OCI-LY1 (cell line): ENCODE measurements at regions not wholly inside any gene's neighbourhood (a gene's known extent, or its start where the extent isn't known, plus 50 kb on each side); places are given as distances from the start of the nearest gene placed in this dataset.

ENCODE experiments used
- H2AFZ ChIP-seq: fragments of 200-600 bp; sonication (generic), shearing (Covaris generic); 2 replicates; pipeline ENCODE4 v1.6.0; 2014; ENCODE audit warnings: antibody characterized with exemption, mild to moderate bottlenecking, low read length
- H3F3A ChIP-seq: fragments of 200-600 bp; sonication (generic), shearing (Covaris generic); 2 replicates; pipeline ENCODE4 v1.6.0; 2014; ENCODE audit warnings: mild to moderate bottlenecking, antibody characterized with exemption, low read length, moderate library complexity; ENCODE audit not compliant: insufficient read depth
- H3K27ac ChIP-seq: fragments of 200-600 bp; sonication (generic); 2 replicates; pipeline ENCODE4 v1.5.1; 2014; ENCODE audit warnings: low read length, mixed run types, mild to moderate bottlenecking, low read depth; ENCODE audit not compliant: poor library complexity, severe bottlenecking
- H3K27me3 ChIP-seq: fragments of 200-600 bp; sonication (generic); 2 replicates; pipeline ENCODE4 v1.6.0; 2014; ENCODE audit warnings: antibody characterized with exemption, mild to moderate bottlenecking, low read length, moderate library complexity; ENCODE audit not compliant: insufficient read depth
- H3K36me3 ChIP-seq: fragments of 200-600 bp; sonication (generic); 2 replicates; pipeline ENCODE4 v1.6.1; 2014; ENCODE audit warnings: mild to moderate bottlenecking, antibody characterized with exemption, low read length, moderate library complexity, mixed read lengths; ENCODE audit not compliant: insufficient read depth
- H3K4me1 ChIP-seq: fragments of 200-600 bp; sonication (generic); 2 replicates; pipeline ENCODE4 v1.5.1; 2014; ENCODE audit warnings: mild to moderate bottlenecking, low read length, moderate library complexity; ENCODE audit not compliant: insufficient read depth, severe bottlenecking
- H3K4me2 ChIP-seq: fragments of 200-600 bp; sonication (generic), shearing (Covaris generic); 2 replicates; pipeline ENCODE4 v1.6.1; 2014; ENCODE audit warnings: low read length
- H3K4me3 ChIP-seq: fragments of 200-600 bp; sonication (generic); 2 replicates; pipeline ENCODE4 v1.5.1; 2014; ENCODE audit warnings: low read length, low read depth, mild to moderate bottlenecking, mixed read lengths; ENCODE audit not compliant: poor library complexity, severe bottlenecking
- H3K79me2 ChIP-seq: fragments of 200-600 bp; shearing (Covaris generic); 2 replicates; pipeline ENCODE4 v1.6.1; 2016; ENCODE audit warnings: mixed run types, low read length, mixed read lengths; ENCODE audit not compliant: insufficient read depth
- H3K9ac ChIP-seq: fragments of 200-600 bp; sonication (generic), shearing (Covaris generic); 2 replicates; pipeline ENCODE4 v1.6.1; 2014; ENCODE audit warnings: mild to moderate bottlenecking, low read length, mixed read lengths
- H3K9me2 ChIP-seq: fragments of 200-600 bp; sonication (generic), shearing (Covaris generic); 2 replicates; pipeline ENCODE4 v1.6.1; 2014; ENCODE audit warnings: low read depth, mild to moderate bottlenecking, low read length, mixed read lengths
- H3K9me3 ChIP-seq: fragments of 200-600 bp; shearing (Covaris generic); 2 replicates; pipeline ENCODE4 v1.6.1; 2014; ENCODE audit warnings: low read length, mixed read lengths
- H4K20me1 ChIP-seq: fragments of 200-600 bp; sonication (generic), shearing (Covaris generic); 2 replicates; pipeline ENCODE4 v1.6.0; 2016; ENCODE audit warnings: mild to moderate bottlenecking, low read length; ENCODE audit not compliant: insufficient read depth
- CTCF ChIP-seq: fragments of 200-600 bp; sonication (generic), shearing (Covaris generic); IDR thresholded peaks from 2 replicates; pipeline ENCODE4 v1.5.1; 2017; ENCODE audit warnings: mild to moderate bottlenecking, antibody characterized with exemption, low read length, moderate library complexity, mixed read lengths
- EZH2 ChIP-seq: fragments of 200-600 bp; sonication (generic), shearing (Covaris generic); IDR thresholded peaks from 2 replicates; pipeline ENCODE4 v1.8.0; 2017; ENCODE audit warnings: borderline replicate concordance, mixed run types, mild to moderate bottlenecking, antibody characterized with exemption, low read length, moderate library complexity, mixed read lengths

- Histone ChIP-seq H3K4me1 (no peaks in the 10 kb centered on the region), H3K27me3 (no peaks in the 10 kb centered on the region), H3F3A (no peaks in the 10 kb centered on the region), H3K4me3 (no peak overlapping the region), H3K36me3 (no peaks in the 10 kb centered on the region), H4K20me1 (no peaks in the 10 kb centered on the region), H3K27ac (no peak overlapping the region), H3K9me3 (no peaks in the 10 kb centered on the region), H3K9ac (no peak overlapping the region), H3K79me2 (no peaks in the 10 kb centered on the region), H2AFZ (no peak overlapping the region), H3K4me2 (no peak overlapping the region), H3K9me2 (no peaks in the 10 kb centered on the region)
- TF ChIP-seq EZH2 (no peak), CTCF (no peak)
These were observed 1315.0 kb upstream of the CDH2 start for GRCh38 chr18:29491907-29492306.

- Histone ChIP-seq H3K9me2 (no peaks in the 10 kb centered on the region), H3K4me3 (no peak overlapping the region), H4K20me1 (no peaks in the 10 kb centered on the region), H2AFZ (no peak overlapping the region), H3K9ac (no peak overlapping the region), H3K4me1 (no peaks in the 10 kb centered on the region), H3F3A (no peaks in the 10 kb centered on the region), H3K27ac (no peak overlapping the region), H3K27me3 (no peaks in the 10 kb centered on the region), H3K36me3 (no peaks in the 10 kb centered on the region), H3K79me2 (no peaks in the 10 kb centered on the region), H3K4me2 (no peak overlapping the region), H3K9me3 (no peaks in the 10 kb centered on the region)
- TF ChIP-seq EZH2 = no peak
- no peak for TF ChIP-seq CTCF
These were observed 1311.7 kb upstream of the CDH2 start for GRCh38 chr18:29488617-29489016.

GRCh38 chr18:29465526-29465925 is 1288.6 kb upstream of the CDH2 start:
- TF ChIP-seq CTCF = no peak
- TF ChIP-seq EZH2 = no peak
- Histone ChIP-seq H3K9me2 (no peaks in the 10 kb centered on the region), H3K27me3 (no peaks in the 10 kb centered on the region), H3K79me2 (no peaks in the 10 kb centered on the region), H3K9me3 (no peaks in the 10 kb centered on the region), H3K4me2 (no peak overlapping the region), H3K36me3 (no peaks in the 10 kb centered on the region), H3K27ac (no peak overlapping the region), H3K4me1 (no peaks in the 10 kb centered on the region), H3K4me3 (no peak overlapping the region), H3F3A (no peaks in the 10 kb centered on the region), H2AFZ (no peak overlapping the region), H4K20me1 (no peaks in the 10 kb centered on the region), H3K9ac (no peak overlapping the region)
